ENCODE measurements at regions not wholly inside any gene's neighbourhood (a gene's known extent, or its start where the extent isn't known, plus 50 kb on each side); places are given as distances from the start of the nearest gene placed in this dataset.
"Not testable (repeated sequence)": the region's sequence is repeated elsewhere in the genome, so short reads cannot be mapped to it uniquely, and the experiment has no call there.

DNA sequence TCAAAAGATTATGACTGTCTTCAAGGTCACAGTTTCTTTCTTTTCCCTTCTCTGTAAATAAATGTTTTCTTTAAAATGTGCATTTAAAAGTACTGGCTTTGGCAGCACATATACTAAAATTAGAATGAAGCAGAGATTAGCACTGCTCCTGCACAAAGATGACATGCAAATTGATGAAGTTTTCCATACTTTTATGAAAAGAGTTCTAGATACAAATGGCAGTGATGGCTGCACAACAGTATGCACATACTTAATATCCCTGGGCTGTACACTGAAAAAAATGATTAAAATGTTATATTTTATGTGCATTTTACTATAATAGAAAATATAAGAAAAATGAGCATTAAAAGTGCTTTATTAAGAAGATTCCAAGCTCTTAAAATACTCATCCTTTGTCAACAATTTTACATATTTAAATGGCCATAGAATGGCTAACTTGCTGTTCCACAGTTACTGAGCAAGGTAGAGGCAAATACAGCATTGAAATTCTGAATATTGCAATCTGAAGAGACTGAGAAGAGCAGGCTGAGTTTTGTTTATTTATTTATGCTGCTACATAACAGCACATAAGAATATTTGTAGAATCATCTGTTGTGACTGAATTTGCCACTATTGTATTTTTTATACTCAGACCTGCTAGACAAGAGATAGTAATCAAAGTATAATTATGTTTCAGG lies 117.8 kb downstream of the GPR37 start:
- in situ Hi-C loops (cut with MboI; ENCODE audit: low pct_unique_long_range_greater_than_20kb, low sequenced_read_pairs): no loop called here
- DNase-seq: no peak

DNA sequence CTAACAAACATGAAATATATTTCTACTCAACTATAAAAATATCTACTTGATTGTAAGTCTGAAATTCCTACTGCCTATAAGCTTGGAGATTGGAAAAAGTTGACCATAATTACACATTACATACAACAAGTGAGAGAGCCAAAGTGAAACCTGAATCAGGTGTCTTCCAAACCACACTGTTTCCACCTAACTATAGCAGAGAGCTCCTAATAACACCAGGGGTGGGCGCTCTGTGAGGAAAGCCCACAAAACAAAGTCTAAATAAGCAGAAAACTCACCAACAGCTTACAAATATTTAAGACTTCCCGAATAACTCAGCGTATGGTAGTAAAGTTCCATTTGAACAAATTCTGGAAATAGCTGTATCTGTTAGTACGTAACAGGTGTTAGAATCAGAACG lies 119.9 kb downstream of the GPR37 start:
- in situ Hi-C loops (cut with MboI; ENCODE audit: low pct_unique_long_range_greater_than_20kb, low sequenced_read_pairs): no loop called here
- no peak for DNase-seq

DNA sequence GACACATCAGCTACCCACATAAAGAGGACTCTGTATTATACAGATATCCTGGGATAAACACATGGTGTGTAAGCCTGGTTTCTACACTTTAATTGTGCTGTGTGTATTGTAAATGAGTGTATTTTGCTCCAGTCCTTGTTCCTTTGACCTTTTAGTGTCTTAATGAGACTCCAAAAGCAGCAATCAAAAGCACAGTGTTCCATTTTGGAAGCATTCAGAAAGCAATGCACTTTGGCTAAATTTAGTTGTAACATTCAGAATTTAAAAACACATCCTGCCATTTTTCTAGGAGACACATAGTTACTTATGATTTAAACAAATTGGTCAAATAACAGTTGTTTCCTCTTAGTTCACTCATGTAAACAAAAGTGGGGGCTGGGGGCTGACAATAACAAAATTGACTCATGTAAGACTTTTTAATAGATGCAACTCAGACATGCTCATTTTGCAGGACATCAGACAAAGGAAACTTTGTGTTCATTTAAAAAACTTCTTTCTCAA lies 122.2 kb downstream of the GPR37 start:
- in situ Hi-C loops (cut with MboI; ENCODE audit: low pct_unique_long_range_greater_than_20kb, low sequenced_read_pairs): no loop called here

DNA sequence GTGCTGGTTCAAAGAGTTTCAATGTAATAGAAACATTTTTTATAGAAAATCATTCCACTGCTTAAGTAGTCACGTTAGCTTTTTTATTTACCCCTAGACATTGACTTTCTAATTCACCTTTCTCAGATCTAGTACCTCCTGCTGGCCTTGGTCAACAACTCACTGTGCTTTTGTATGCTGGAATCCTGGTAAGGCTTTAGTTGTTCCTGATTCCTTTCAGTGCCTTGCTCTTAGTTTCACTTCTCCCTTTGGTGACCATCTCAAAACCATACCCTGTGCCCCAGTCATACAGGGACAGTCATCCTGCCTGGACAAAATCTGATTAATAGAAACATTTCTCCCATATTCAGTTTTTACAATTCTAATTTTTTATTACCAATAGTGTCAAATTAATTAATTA lies 130.2 kb downstream of the GPR37 start:
- no peak for DNase-seq
- in situ Hi-C loops (cut with MboI; ENCODE audit: low pct_unique_long_range_greater_than_20kb, low sequenced_read_pairs): no loop called here

More for the DNA sequence above, 122.2 kb downstream of the GPR37 start:
- no peak for DNase-seq

DNA sequence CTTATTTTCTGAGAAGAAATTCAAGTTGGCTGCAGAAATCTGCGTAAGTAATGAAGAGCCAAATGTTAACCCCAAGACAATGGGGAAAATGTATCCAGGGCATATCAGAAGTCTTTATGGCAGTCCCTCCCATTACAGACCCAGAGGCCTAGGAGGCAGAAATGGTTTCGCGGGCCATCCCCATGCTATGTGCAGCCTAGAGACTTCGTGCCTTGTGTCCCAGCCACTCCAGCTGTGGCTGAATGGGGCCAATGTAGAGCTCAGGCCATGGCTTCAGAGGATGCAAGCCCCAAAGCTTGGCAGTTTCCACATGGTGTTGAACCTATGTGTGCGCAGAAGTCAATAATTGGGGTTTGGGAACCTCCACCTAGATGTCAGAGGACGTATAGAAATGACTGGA lies 131.9 kb downstream of the GPR37 start:
- DNase-seq: no peak
- in situ Hi-C loops (cut with MboI; ENCODE audit: low pct_unique_long_range_greater_than_20kb, low sequenced_read_pairs): no loop called here

DNA sequence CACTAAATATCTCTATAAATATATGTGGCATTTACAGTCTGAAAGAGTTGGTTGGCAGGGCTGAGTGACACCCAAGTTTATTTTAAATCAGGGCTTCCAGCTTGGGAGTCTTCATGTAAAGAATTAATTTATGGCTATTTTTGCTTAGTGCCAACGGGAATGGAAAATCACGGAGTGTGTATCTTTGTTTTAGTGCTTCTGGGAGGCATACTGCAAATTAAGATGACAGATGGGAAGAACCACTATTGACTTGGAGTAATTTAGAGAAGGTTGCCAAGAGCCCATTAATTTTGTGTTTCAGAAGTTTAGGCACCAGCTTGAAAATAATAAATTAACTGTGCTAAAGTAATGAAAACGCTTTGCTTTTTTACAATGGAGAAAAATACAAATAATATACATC lies 135.2 kb downstream of the GPR37 start:
- DNase-seq: no peak
- in situ Hi-C loops (cut with MboI; ENCODE audit: low pct_unique_long_range_greater_than_20kb, low sequenced_read_pairs): no loop called here

DNA sequence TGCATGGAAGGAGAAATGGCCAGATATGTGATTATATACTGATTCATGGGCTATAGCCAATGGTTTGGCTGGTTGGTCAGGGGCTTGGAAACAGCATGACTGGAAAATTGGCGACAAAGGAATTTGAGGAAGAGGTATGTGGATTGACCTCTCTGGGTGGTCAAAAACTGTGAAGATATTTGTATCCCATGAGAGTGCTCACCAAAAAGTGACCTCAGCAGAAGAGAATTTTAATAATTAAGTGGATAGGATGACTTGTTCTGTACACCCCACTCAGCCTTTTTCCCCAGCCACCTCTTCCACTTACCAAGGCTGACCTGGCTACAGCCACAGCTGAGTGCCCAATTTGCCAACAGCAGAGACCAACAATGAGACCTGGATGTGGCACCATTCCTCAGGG lies 146.7 kb downstream of the GPR37 start:
- no peak for DNase-seq
- in situ Hi-C loops (cut with MboI; ENCODE audit: low pct_unique_long_range_greater_than_20kb, low sequenced_read_pairs): no loop called here

DNA sequence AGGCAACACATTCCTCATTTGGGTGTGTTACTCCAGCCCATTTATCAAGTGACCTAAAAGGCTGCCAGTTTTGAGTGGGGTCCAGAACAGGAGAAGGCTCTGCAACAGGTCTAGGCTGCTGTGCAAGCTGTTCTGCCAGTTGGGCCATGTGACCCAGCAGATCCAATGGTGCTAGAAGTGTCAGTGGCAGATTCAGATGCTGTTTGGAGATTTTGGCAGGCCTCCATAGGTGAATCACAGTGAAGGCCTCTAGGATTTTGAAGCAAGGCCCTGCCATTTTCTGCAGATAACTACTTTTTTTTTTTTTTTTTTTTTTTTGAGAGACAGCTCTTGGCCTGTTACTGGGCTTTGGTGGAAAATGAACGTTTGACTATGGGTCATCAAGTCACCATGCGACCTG lies 147.5 kb downstream of the GPR37 start:
- in situ Hi-C loops (cut with MboI; ENCODE audit: low pct_unique_long_range_greater_than_20kb, low sequenced_read_pairs): not testable (repeated sequence)

DNA sequence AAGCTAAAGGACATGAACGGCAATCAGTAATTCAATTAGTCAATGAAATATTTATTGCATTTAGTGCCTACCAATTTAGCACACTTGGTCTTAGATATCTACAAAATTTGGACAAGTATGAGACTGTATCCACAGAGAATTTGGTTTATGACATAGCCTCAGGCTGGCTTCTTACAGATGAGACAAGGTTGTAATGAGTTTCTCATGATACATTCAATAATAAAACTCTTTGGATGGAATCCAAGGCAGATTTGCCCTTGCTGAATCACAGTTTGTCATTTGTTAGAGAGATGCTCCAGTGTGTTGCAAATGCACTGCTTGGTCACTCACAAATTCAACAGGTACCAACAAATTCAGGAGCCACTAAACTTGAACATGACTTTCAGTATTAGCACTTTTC lies 162.5 kb downstream of the GPR37 start:
- DNase-seq: no peak
- in situ Hi-C loops (cut with MboI; ENCODE audit: low pct_unique_long_range_greater_than_20kb, low sequenced_read_pairs): no loop called here

More for the DNA sequence above, 147.5 kb downstream of the GPR37 start:
- not testable (repeated sequence) for DNase-seq

DNA sequence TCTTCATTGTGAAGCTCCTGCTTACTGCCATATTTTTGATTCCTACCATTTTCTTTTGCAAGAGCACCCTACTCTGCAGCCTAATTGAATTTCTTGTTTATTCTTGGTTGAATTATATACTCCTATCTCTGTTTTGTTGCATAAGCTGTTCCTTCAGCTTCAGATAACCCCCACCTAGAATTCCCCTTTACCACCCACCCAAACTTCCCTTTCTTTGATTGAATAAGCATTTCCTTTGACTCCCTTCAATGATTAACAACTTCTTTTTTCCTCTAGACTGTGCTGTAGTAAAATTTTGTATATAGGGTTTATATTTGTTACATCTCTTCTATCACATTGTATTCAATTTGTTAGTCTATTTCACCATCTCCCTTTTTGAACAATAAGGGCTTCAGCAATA lies 168.1 kb downstream of the GPR37 start:
- in situ Hi-C loops (cut with MboI; ENCODE audit: low pct_unique_long_range_greater_than_20kb, low sequenced_read_pairs): no loop called here

DNA sequence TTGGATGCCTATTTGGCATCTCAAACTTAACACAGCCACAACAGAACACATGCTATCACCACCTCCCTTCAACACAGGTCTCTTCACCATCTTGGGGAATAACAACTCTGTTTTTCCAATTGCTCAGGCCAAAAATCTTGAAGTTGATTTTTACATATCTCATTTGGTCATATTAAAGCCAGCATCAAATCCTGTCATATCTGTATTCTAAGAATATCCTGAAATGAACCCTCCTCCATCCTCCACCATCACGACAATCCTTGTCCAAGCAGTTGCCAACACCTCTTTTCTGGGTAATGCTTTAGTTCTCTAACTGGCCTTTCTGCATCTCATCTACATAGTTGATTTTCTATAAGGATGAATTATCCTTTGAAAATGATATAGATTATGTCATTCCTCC lies 168.7 kb downstream of the GPR37 start:
- in situ Hi-C loops (cut with MboI; ENCODE audit: low pct_unique_long_range_greater_than_20kb, low sequenced_read_pairs): no loop called here
- no peak for DNase-seq

More for the DNA sequence above, 168.1 kb downstream of the GPR37 start:
- no peak for DNase-seq

DNA sequence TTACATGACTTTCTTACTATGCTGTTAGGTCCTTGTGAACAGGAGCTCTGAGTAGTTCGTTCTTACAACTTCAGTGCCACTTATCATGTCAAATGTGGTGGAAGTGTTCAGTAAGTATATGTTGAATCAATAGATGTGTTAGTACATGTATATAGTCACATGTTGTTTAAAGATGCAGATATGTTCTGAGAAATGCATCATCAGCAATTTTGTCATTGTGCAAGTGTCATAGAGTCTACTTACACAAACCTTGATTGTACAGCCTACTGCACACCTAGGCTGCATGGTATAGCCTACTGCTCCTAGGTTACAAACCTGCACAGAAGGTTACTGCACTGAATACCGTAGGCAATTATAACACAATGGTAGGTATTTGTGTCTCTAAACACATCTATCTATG lies 174.8 kb downstream of the GPR37 start:
- in situ Hi-C loops (cut with MboI; ENCODE audit: low pct_unique_long_range_greater_than_20kb, low sequenced_read_pairs): no loop called here

DNA sequence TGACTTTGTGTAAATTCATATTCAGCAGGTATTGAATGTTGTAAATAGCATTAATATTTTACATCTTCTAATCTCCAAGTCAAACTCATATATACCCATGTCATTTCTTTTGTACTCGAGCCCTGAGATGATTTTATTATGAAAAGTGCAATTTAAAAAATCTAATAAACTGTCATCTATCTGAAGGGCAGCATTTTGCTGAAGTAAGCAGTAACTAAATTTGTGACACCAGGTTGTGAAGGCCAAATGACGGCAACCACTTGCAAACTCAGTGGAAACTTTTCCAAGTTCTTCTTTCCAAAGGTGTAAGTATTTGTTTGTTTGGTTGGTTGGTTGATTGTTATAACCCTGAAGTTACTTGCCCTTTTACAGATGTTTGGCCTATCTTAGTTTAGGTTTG lies 188.3 kb downstream of the GPR37 start:
- DNase-seq: no peak
- in situ Hi-C loops (cut with MboI; ENCODE audit: low pct_unique_long_range_greater_than_20kb, low sequenced_read_pairs): no loop called here

More for the DNA sequence above, 174.8 kb downstream of the GPR37 start:
- DNase-seq: no peak

DNA sequence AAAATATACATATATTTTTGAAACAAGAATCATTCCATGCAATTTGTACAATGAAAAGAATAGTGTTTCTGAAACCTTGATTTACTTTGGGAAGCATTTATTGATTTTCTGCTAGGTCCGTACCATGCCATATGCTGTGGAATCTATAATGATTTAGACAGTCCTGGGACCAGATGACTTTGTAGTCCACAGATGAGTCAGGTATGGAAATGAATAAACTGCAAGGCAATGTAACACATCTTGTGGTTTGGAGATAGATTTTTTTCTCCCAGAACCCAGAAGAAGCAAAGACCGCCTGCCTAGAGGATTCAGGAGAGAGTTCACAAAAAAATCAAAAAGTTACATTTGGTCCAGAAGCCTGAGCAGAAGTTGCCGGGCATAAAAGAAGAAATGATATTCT lies 190.4 kb downstream of the GPR37 start:
- in situ Hi-C loops (cut with MboI; ENCODE audit: low pct_unique_long_range_greater_than_20kb, low sequenced_read_pairs): no loop called here
- DNase-seq: no peak

DNA sequence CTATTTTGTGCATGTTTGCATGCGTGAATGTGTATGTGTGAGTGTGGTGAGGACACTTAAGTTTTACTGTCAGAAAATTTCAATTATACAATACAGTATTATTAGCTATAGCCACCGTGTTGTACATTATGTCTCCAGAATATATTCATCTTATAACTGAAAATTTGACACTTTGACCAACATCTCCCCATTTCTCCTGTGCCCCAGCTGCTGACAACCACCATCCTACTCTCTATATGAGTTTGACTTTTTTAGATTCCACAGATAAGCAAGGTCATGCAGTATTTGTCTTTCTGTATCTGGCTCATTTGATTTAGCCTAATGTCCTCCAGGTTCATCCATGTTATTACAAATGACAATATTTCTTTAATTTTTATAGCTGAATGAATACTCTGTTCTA lies 195.0 kb downstream of the GPR37 start:
- DNase-seq: no peak
- in situ Hi-C loops (cut with MboI; ENCODE audit: low pct_unique_long_range_greater_than_20kb, low sequenced_read_pairs): no loop called here

DNA sequence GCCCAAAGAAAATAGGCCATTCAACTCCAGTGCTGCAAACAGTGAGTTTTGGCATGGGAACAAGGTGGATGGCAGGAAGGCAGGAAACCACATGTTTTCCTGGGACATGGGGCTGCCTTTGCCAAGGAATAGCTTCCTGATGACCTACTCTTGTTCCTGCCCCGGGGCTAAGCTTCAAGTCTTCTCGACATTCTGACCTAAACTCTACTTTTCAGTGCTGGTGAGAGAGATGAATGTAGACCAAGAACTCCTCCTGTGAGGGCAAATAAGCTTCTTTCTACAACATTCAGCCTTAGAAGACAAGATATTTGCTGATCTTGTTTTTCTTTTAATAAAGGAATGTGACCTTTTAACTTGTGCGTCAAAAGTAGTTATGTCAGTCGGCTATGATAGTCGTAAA lies 199.0 kb downstream of the GPR37 start:
- in situ Hi-C loops (cut with MboI; ENCODE audit: low pct_unique_long_range_greater_than_20kb, low sequenced_read_pairs): no loop called here
- DNase-seq: no peak

DNA sequence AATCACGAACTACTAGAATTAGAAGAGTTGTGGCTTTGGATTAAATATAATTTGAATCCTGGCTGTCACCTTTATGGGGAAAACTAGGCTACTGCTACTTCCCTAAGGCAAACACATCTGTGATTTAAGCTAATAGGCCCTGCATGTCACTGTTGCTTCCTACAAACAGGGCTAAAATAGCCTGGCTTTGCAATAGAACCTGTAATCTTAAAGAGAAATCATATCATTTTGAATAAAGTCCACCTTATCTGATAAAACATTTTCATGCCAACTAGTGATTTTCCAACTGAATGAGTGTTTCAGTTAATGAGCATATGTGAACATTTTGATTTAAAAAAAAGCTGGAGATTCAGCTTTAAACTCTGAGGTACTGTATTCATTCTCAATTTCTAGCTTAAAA lies 208.0 kb downstream of the GPR37 start:
- DNase-seq: no peak
- in situ Hi-C loops (cut with MboI; ENCODE audit: low pct_unique_long_range_greater_than_20kb, low sequenced_read_pairs): no loop called here

DNA sequence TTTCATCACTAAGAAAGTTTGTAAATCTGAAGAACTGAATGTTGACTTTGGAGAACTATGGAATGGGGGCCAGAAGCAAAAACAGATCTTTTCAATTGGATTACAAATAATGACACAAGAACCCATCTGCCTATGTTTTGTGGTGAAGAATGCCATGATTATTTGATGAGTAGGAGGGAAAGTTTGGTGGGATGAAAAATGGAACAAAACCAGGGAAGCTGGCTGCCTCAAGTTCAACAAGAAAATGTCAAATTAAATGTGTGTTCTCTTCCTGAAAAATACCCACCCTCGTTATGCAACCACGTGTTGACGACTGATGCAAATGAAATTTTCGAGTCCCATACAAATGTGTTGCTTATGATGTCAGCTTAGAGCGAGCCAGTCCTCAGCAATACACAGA lies 208.5 kb downstream of the GPR37 start:
- in situ Hi-C loops (cut with MboI; ENCODE audit: low pct_unique_long_range_greater_than_20kb, low sequenced_read_pairs): no loop called here
- DNase-seq: no peak

DNA sequence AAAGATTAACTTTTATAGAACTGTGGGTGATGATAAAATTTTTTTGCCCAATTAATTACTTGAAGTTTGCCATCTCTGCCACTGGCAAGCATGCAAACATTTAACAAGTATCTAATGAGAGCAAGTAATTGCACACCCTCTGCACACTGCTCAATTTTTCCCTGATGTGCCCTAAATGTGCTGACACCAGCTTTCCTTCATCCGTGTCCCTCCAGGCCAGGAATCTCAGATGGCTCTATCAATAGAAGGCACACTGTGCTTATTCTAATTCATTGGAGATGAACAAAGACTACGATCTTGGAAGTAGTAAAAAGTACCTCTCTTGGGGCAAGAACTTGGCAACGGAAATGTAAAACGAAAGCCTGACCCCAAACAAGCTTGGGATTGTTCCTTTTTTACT lies 212.1 kb downstream of the GPR37 start:
- in situ Hi-C loops (cut with MboI; ENCODE audit: low pct_unique_long_range_greater_than_20kb, low sequenced_read_pairs): no loop called here
- DNase-seq: no peak

DNA sequence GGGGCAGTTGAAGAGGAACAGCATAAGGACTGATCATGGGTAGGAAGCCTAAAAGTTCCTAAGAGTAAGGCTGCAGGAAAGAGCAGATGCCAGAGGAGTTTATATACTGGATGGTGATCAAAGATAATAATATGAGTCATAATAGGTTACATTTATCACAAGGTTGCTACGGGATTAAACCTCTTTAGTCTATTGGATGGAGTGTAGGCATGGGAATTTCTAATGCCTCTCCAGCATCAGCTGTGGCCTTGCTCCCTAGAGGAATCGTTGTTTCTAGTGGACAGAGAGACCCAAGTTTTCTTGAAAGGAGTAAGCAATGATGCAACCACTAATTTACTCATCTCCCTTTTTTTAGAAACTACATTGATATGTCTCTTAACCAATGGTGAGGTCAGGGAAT lies 213.4 kb downstream of the GPR37 start:
- DNase-seq: no peak
- in situ Hi-C loops (cut with MboI; ENCODE audit: low pct_unique_long_range_greater_than_20kb, low sequenced_read_pairs): no loop called here

DNA sequence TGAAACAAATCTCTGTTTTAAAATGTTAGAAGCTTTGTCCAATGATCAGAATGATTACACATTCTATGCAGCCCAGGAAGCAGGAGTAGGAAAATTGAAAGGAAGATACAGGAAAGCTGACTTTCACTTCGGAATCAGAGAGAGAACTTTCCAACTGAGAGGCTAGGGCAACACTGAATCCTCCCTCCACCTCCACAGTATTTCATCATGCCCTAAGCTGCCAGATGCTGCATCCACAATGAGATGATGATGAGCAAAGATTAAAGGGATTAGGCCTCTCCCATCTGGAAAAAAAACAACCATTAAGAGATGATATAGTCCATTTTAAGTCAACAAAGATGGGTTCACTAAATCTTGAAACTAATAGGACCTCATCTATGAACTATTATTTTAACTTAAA lies 215.6 kb downstream of the GPR37 start:
- no peak for DNase-seq
- in situ Hi-C loops (cut with MboI; ENCODE audit: low pct_unique_long_range_greater_than_20kb, low sequenced_read_pairs): no loop called here
